GM21423 (cell line): ENCODE measurements at regions not wholly inside any gene's neighbourhood (a gene's known extent, or its start where the extent isn't known, plus 50 kb on each side); places are given as distances from the start of the nearest gene placed in this dataset.
"Not testable (repeated sequence)": the region's sequence is repeated elsewhere in the genome, so short reads cannot be mapped to it uniquely, and the experiment has no call there.

Source experiments
- ATAC-seq: cut with Tn5 transposase; IDR thresholded peaks from one replicate; pipeline ENCODE4 v1.9.1; 2021; ENCODE audit warnings: mild to moderate bottlenecking, moderate library complexity; ENCODE audit not compliant: unreplicated experiment

DNA sequence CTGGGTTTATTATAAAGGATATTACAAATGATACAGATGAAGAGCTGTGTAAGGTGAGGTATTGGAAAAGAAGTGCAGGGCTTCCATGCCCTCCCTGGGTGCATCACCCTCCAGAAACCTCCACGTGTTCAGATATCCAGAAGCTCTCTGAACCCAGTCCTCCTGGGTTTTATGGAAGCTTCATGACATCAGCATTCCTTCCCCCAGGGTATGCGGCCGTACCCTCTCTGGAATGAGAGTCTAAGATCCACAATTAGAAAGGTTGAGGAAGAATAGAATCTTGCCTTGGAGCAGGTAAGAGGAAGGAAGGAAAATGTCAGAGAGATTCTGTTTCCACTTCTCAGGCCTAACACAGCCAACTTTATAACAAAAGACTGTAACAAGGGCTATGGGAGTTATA lies 208.2 kb upstream of the DCC start:
- no peak for ATAC-seq

DNA sequence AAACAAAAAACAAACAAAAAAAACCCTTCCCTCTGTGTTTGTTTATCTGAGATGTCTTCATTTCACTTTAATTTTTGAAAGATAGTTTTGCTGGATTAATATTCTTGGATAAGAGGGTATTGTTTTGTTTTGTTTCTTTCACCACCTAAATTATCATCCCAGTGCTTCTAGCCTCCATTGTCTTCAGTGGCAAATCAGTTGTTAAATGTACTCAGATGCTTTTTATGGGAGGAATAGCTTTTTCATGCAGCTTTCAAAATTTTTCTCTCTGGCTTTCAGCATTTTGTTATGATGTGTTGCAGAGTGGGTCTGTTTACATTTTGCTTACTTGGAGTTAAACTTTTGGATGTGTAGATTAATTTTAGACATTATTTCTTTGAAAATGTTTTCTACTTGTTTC lies 203.5 kb upstream of the DCC start:
- no peak for ATAC-seq

GRCh38 chr18:52140986-52141385 lies 199.0 kb upstream of the DCC start:
- no peak for ATAC-seq

DNA sequence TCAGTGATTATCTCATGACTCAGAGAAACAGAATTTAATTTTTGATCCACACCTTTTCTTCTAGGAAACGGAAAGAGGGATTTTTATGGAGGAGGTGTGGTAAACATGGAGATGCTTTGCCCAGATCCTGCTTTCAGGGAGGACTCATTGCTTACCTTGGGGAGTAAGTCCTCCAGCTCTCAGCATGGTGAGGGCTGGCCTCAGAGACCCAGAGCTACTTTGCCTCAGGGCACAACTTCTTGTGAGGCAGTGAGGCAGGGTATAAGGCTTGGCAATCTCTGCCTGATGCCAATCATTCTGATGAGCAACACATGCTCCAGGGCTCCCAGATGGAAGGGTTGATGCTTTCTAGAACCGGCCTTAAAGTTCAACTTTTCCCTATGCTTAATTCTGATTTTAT lies 189.9 kb upstream of the DCC start:
- no peak for ATAC-seq

DNA sequence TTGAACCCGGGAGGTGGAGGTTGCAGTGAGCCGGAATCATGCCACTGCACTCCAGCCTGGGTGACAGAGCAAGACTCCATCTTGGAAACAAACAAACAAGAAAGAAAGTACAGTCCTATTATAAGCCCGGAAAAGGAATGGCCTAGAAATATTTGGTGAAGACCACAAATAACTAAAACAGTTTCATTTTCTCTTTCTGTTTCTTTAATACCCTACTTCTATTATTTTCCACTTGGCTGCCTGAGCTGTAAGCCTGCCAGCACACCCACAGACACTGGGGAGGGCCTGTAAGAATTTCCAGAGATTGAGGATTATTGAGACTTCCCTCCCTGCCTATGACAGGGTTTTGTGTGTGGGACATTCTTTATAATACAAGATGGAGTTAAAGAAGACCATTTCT lies 188.0 kb upstream of the DCC start:
- peak; percentile 53 for ATAC-seq

DNA sequence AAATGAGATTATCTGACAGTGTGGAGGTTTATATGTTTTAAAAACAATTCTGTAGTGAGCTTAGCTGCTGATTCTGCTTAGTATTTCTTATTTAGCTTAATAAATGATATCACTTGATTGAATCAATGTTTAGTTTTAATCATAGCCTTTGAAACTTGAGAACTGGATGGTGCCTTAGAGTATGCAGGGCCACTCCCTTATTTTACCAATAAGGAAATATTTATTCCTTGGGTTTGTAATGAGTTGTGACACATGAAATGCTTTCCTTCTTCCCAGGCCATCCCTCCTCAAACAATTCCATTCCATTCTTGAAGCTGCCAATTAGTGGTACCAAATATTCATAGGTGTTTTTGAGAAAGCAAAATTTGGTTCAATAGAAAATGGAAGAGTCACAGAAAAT lies 183.8 kb upstream of the DCC start:
- no peak for ATAC-seq

GRCh38 chr18:52160636-52161035 lies 179.4 kb upstream of the DCC start:
- no peak for ATAC-seq

GRCh38 chr18:52163478-52163877 lies 176.5 kb upstream of the DCC start:
- no peak for ATAC-seq

GRCh38 chr18:52168131-52168530 lies 171.9 kb upstream of the DCC start:
- ATAC-seq: not testable (repeated sequence)

GRCh38 chr18:52174220-52174619 lies 165.8 kb upstream of the DCC start:
- ATAC-seq: no peak

DNA sequence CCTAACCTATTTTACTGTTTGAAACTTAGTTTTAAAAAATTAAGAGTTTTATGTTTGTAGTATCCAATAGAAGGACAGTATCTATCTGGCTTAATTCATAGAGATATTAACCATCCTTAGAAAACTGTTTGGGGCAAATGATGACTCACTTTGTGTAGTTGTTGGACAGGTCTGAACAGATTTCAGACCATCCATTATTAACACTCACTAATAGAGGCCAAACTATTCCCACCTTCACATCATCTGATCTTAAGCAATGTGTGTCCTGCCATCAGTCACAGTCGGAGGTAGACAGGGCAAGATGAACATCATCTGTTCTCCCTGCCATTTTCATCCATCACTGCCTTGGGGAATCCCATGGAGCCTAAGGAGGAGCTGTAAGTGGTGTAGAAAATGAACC lies 164.6 kb upstream of the DCC start:
- ATAC-seq: no peak

DNA sequence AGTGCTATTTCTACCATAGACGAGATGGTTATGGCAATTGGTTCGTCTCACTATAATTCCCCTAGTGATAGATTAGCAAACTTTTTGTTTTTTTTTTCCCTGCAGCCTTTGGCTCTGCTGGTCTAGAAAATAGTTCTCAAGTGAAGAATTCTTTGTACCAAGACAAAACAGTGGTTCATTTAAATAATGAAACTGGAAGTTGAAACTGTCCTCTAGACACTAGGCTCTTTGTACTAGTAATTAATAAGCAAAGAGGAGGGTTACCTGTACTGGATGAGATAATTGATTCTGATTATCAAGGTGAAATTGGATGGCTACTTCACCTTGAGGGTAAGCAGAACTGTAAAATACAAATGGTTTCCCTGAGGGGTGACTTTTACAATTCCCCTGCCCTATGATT lies 156.9 kb upstream of the DCC start:
- no peak for ATAC-seq

GRCh38 chr18:52190195-52190594 lies 149.8 kb upstream of the DCC start:
- ATAC-seq: no peak

DNA sequence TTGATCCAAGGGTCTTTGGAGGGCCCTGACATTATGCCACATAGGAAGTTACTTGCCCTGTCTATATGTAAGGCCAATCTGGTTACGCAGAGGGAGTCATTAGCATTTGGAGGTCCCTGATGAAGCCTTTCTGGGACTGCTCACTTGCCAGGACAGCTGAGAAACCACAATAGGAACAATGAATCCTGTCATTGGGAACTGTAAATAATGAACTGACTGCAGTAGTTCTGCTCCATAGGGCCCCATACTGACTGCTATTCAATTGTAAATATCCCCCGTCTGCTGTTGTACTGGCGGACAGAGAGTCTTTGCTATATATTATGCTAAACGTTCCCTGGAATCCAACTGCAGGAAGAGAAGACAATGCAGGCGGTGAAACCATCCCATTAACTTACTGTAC lies 149.4 kb upstream of the DCC start:
- ATAC-seq: no peak

DNA sequence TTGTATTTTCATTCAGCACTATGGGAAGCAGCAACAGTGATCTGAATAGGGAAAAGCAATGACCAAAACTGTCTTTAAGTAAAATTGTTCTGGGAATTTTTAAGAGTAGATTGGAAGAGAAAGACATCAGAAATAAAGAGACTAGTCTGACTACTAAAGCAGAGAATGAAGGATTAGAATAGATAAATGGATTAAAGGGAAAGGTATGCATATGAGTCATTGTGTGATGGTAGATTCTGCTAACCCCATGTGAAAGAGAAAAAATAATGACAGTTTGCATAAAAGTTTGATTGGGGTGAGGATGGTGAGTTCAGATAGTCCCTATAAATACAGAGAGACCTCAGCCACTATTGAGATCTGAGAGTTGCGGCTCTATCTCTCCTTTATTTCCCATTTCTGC lies 139.6 kb upstream of the DCC start:
- no peak for ATAC-seq

DNA sequence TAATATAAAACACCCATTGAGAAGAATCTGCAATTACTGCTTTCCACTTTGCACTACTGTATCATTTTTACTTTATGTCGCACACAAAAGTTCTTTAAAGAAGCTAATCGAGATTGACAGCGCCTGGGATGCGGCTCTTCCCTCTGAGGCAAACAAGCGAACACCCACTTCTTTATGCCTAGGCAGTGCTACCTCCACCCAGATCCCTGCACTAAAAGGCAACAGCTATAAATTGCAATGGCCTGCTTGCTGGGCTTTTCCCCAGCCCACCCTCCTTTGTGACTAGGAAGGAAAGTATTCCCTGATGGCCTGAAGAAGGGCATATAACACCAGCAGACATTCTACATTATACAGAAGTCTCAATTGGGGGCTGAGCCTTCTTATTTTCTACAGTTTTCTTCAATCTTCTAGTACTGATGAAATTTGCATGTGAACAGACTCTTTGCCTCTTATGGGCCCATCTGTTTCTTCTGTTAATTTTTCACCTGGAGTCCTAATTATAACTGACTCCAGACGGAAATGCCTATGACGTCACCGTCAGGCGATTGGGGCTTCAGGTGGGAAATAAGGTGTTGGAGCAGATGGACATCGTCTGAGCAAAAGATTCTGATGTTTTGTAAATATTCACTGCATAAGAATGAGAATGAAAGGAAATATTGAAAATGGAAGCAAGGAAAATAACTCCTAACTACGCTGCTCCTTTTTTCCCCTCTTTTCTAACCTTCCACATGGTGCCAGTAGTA lies 138.9 kb upstream of the DCC start:
- ATAC-seq: no peak

DNA sequence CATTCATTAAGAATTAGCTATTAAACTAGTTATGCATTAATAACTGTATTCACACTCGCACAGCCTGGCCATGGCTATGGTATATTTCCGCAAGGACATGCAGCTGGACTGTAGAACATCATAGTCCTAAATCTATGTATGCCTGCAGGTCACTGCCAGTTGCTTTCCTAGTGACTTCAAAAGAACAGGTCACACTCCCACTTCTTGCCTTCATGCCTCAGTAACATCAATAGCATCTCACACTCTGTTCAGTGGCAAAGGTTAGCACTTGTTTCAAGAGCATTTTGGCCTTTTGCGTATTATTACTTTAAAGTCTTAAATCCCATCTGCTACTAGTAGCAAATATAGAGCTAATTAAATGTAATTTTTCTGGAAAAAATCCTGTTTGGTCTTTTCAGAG lies 131.4 kb upstream of the DCC start:
- no peak for ATAC-seq

DNA sequence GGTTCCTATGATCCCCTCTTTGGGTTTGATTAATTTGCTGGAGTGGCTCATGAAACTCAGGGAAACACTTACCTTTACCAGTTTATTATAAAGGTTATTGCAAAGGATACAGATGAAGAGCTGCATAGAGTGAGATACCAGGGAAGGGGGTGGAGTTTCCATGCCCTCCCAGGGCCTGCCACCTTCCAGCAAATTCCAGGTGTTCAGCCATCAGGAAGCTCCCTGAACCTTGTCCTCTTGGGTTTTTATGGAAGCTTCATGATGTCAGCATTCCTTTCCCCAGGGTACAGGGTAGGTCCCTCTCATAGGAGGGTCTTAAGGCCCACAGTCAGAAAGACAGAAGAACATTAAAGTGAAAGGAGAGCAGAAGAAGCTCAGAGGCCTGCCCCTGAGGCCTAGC lies 123.9 kb upstream of the DCC start:
- no peak for ATAC-seq

DNA sequence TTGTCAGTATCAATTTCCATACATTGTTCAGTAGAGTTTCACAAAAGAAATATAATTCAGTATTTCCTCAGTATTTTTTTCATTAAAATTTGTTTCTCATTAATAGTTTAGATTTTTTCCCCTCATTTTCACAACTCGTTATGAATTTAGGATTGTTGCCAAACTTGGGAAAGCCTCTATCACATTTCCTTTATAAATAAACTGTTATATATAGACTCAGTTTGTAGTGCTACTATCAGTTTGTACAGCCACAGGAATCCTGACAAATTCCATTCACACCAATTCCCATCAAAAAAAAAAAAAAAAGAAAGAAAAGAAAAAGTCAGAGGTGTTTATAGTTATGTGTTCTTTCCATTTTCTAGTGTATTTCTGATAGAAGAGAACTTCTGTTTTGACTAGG lies 123.3 kb upstream of the DCC start:
- ATAC-seq: no peak

DNA sequence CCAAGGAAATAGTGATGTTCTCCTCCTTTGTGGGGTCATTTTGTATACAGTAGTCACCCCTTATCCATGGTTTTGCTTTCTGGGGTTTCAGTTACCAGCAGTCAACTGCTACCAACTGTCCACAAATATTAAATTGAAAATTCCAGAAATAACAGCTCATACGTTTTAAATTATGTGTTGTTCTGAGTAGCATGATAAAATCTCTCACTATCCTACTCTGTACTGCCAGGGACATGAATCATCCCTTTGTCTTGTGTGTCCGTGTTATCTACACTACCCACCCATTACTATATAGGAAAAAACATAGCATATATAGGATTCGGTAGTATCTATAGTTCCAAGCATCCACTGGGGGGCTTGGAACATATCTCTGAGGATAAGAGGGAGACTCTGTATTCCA lies 120.9 kb upstream of the DCC start:
- ATAC-seq: no peak

- no peak for ATAC-seq
Observed at GRCh38 chr18:52220062-52220591, 119.9 kb upstream of the DCC start.

GRCh38 chr18:52222211-52222610 lies 117.8 kb upstream of the DCC start:
- ATAC-seq: no peak

DNA sequence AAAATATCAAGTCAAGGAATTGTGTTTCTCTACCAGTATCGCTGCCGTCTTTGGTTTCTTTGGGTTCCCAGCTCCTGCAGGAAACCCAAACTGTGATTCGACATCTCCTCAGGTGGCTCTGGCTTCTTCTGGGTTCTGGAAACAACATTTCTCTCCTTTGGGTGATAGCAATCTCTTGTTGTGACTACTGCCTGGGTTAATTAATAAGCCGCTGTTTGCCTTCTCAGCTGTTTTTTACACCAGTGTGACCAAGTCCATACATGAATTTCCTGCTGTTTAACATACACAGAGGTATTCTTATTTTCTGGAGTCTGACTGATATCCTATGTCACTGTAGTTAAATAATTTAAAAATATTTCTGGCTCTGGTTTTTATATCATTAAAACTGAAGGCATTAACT lies 112.5 kb upstream of the DCC start:
- ATAC-seq: no peak
